ENCODE measurements at regions not wholly inside any gene's neighbourhood (a gene's known extent, or its start where the extent isn't known, plus 50 kb on each side); places are given as distances from the start of the nearest gene placed in this dataset.

DNA sequence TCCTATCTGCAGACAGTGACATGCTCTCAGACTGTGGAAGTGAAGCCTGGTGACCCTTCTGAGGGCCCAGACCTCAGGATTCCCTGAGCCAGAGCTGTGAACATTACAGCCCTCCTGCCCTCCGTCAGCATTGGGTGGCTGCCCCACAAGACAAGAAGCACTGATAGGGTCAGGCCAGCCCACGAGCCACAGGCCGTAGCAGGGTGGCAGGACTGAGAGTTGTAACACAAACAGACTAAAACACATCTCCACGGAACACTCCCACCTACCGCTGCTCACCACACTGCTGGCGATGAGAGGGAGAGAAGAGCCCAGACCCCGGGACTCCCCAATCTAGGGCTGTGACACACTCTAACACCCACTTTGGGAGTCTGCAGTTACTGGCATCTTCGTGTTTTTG is 264.8 kb upstream of the FSIP2 start:
- no peak overlapping the region for H3K4me3 ChIP-seq (ENCODE audit: low read depth, low read length)
- no peak for DNase-seq (ENCODE audit: low read depth)
- TF ChIP-seq, protein P1, sequence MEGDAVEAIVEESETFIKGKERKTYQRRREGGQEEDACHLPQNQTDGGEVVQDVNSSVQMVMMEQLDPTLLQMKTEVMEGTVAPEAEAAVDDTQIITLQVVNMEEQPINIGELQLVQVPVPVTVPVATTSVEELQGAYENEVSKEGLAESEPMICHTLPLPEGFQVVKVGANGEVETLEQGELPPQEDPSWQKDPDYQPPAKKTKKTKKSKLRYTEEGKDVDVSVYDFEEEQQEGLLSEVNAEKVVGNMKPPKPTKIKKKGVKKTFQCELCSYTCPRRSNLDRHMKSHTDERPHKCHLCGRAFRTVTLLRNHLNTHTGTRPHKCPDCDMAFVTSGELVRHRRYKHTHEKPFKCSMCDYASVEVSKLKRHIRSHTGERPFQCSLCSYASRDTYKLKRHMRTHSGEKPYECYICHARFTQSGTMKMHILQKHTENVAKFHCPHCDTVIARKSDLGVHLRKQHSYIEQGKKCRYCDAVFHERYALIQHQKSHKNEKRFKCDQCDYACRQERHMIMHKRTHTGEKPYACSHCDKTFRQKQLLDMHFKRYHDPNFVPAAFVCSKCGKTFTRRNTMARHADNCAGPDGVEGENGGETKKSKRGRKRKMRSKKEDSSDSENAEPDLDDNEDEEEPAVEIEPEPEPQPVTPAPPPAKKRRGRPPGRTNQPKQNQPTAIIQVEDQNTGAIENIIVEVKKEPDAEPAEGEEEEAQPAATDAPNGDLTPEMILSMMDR (IDR thresholded peaks at IDR 0.05; ENCODE audit: insufficient read depth, low read length, severe bottlenecking), result no peak
- H3K27me3 ChIP-seq (ENCODE audit: control insufficient read depth, insufficient read depth, low read length), result no peaks in the 10 kb centered on the region
- no peak for FAIRE-seq
- H3K36me3 ChIP-seq (ENCODE audit: control insufficient read depth, insufficient read depth, low read length), result no peaks in the 10 kb centered on the region

DNA sequence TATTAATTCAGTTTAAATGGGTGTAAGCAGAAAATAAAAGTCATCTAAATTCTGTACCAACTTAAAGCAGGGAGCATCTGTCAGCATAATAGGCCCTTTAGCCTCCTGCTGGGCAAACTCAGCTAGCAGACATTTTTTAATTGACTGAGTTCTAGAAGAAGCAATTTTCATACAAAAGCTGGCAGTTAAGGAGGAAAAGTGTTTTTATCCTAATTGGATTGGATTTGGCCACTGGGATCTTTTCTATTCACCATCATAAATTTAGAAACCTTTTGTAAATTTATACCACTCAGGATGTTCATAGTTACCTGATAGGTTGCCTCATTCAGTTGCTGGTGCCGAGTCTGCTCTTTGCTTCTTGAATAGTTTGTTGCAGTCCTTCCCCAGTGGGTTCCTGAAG is 262.7 kb upstream of the FSIP2 start:
- Histone ChIP-seq H3K36me3 (ENCODE audit: control insufficient read depth, insufficient read depth, low read length) (no peaks in the 10 kb centered on the region), H3K27me3 (ENCODE audit: control insufficient read depth, insufficient read depth, low read length) (no peaks in the 10 kb centered on the region), H3K4me3 (ENCODE audit: low read depth, low read length) (no peak overlapping the region)
- DNase-seq (ENCODE audit: low read depth), result no peak
- TF ChIP-seq, protein P1 (IDR thresholded peaks at IDR 0.05; ENCODE audit: insufficient read depth, low read length, severe bottlenecking), result no peak
- FAIRE-seq, result no peak

- FAIRE-seq (no peak), DNase-seq (ENCODE audit: low read depth) (peak; percentile 20)
- no peaks in the 10 kb centered on the region for H3K36me3 ChIP-seq (ENCODE audit: control insufficient read depth, insufficient read depth, low read length)
- H3K4me3 ChIP-seq (ENCODE audit: low read depth, low read length), result no peak overlapping the region
- TF ChIP-seq, protein P1 (IDR thresholded peaks at IDR 0.05; ENCODE audit: insufficient read depth, low read length, severe bottlenecking), result no peak
- H3K27me3 ChIP-seq (ENCODE audit: control insufficient read depth, insufficient read depth, low read length), result no peaks in the 10 kb centered on the region
Observed at GRCh38 chr2:185477452-185477851, 261.2 kb upstream of the FSIP2 start.

DNA sequence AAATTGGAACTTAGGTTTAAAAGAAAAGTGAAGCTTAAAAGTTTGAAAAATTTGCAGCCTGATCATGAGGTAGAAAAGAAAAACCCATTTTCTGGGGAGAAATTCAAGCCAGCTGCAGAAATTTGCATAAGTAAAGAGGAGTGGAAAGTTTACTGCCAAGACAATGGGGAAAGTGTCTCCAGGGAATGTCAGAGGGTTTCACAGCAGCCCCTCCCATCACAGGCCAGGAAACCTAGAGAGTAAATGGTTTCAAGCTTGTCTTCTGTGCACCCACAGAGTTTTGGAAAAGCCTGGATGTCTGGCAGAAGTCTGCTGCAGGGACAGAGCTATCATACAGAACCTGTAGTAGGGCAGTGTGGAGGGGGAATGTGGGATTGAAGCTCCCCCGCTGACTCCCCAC is 254.0 kb upstream of the FSIP2 start:
- DNase-seq (ENCODE audit: low read depth) (no peak), FAIRE-seq (no peak)
- no peaks in the 10 kb centered on the region for H3K36me3 ChIP-seq (ENCODE audit: control insufficient read depth, insufficient read depth, low read length)
- no peak overlapping the region for H3K4me3 ChIP-seq (ENCODE audit: low read depth, low read length)
- no peaks in the 10 kb centered on the region for H3K27me3 ChIP-seq (ENCODE audit: control insufficient read depth, insufficient read depth, low read length)
- TF ChIP-seq, protein P1 (IDR thresholded peaks at IDR 0.05; ENCODE audit: insufficient read depth, low read length, severe bottlenecking), result no peak

GRCh38 chr2:185502351-185502750 is 236.3 kb upstream of the FSIP2 start:
- Histone ChIP-seq H3K4me3 (ENCODE audit: low read depth, low read length) (no peak overlapping the region), H3K27me3 (ENCODE audit: control insufficient read depth, insufficient read depth, low read length) (no peaks in the 10 kb centered on the region), H3K36me3 (ENCODE audit: control insufficient read depth, insufficient read depth, low read length) (no peaks in the 10 kb centered on the region)
- peak; percentile 2 for DNase-seq (ENCODE audit: low read depth)
- no peak for FAIRE-seq
- TF ChIP-seq, protein P1 (IDR thresholded peaks at IDR 0.05; ENCODE audit: insufficient read depth, low read length, severe bottlenecking), result no peak

GRCh38 chr2:185507719-185508118 is 230.9 kb upstream of the FSIP2 start:
- TF ChIP-seq, protein P1 (IDR thresholded peaks at IDR 0.05; ENCODE audit: insufficient read depth, low read length, severe bottlenecking), result no peak
- H3K27me3 ChIP-seq (ENCODE audit: control insufficient read depth, insufficient read depth, low read length), result no peaks in the 10 kb centered on the region
- no peak overlapping the region for H3K4me3 ChIP-seq (ENCODE audit: low read depth, low read length)
- no peaks in the 10 kb centered on the region for H3K36me3 ChIP-seq (ENCODE audit: control insufficient read depth, insufficient read depth, low read length)
- peak; percentile 2 for DNase-seq (ENCODE audit: low read depth)
- FAIRE-seq, result no peak

All from bronchial epithelial cell (primary cell).